ENCODE measurements at regions not wholly inside any gene's neighbourhood (a gene's known extent, or its start where the extent isn't known, plus 50 kb on each side); places are given as distances from the start of the nearest gene placed in this dataset.

DNA sequence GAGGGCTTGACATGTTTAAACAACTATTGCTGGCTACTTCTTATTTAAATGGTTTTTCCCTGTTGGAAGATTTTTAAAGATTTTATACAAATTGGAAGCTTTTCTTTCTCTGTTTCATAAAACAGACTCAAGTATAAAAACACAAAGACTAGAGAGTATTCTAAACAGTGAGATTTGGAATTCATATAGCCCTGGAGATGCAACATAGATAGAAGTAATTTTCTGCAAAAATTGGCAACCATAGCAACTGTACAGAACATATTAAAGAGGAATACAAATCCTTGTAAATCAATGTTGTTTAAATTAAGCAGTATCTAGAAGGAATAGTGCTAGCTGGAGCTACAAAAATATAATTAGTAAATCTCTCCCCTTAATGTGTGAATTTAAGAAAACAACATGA is 2612.9 kb upstream of the PCDH20 start:
- DNase-seq (ENCODE audit: low read depth, low spot score) (no peak), ATAC-seq (no peak)
- intact Hi-C loops (cut with micrococcal nuclease) = no loop called here
- ChIA-PET RAD21 (ENCODE audit: low non-redundant PET in 1 of 2, low total read pairs in 2 of 2, uncharacterized antibody in 2 of 2, unreplicated experiment in 2 of 2) (no interaction called here), CTCF (no interaction called here), POLR2A (no interaction called here)
- no TSS peak for BruUV-seq (replicated peaks)
- Histone ChIP-seq H3K27me3 (ENCODE audit: insufficient read depth, low read length) (no peaks in the 10 kb centered on the region), H4K20me1 (ENCODE audit: insufficient read depth) (no peaks in the 10 kb centered on the region), H3K4me3 (replicated peaks in 1 of 2; ENCODE audit: low read depth in 1 of 2, low read length in 2 of 2) (no peak overlapping the region), H3K36me3 (ENCODE audit: control insufficient read depth in 1 of 2, insufficient read depth in 2 of 2, low read length in 2 of 2) (no peaks in the 10 kb centered on the region), H2AFZ (ENCODE audit: low read depth, low read length, poor library complexity, severe bottlenecking) (no peak overlapping the region), H3K9me3 (ENCODE audit: control insufficient read depth in 1 of 2, insufficient read depth in 1 of 2, low read depth in 1 of 2, low read length in 2 of 2) (no peaks in the 10 kb centered on the region), H3K79me2 (ENCODE audit: insufficient read depth, low read length) (no peaks in the 10 kb centered on the region), H3K9ac (ENCODE audit: low read length) (no peak overlapping the region), H3K9me2 (ENCODE audit: insufficient read depth) (no peaks in the 10 kb centered on the region), H3K27ac (ENCODE audit: low read depth, low read length) (no peak overlapping the region), H3K4me1 (ENCODE audit: control insufficient read depth in 1 of 2, insufficient read depth in 2 of 2, low read length in 2 of 2) (no peaks in the 10 kb centered on the region), H3K4me2 (ENCODE audit: low read length) (no peak overlapping the region)
- TF ChIP-seq RAD21 (IDR thresholded peaks at IDR 0.05; ENCODE audit: low read depth) = no peak
- no peak for TF ChIP-seq EGR1 (IDR thresholded peaks at IDR 0.05; ENCODE audit: low read depth)
- TF ChIP-seq JUND (IDR thresholded peaks at IDR 0.05) = no peak
- TF ChIP-seq, protein P1, sequence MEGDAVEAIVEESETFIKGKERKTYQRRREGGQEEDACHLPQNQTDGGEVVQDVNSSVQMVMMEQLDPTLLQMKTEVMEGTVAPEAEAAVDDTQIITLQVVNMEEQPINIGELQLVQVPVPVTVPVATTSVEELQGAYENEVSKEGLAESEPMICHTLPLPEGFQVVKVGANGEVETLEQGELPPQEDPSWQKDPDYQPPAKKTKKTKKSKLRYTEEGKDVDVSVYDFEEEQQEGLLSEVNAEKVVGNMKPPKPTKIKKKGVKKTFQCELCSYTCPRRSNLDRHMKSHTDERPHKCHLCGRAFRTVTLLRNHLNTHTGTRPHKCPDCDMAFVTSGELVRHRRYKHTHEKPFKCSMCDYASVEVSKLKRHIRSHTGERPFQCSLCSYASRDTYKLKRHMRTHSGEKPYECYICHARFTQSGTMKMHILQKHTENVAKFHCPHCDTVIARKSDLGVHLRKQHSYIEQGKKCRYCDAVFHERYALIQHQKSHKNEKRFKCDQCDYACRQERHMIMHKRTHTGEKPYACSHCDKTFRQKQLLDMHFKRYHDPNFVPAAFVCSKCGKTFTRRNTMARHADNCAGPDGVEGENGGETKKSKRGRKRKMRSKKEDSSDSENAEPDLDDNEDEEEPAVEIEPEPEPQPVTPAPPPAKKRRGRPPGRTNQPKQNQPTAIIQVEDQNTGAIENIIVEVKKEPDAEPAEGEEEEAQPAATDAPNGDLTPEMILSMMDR (IDR thresholded peaks at IDR 0.05 in 2 of 3, conservative IDR thresholded peaks at IDR 0.05 in 1 of 3; ENCODE audit: borderline replicate concordance in 1 of 3, insufficient read depth in 1 of 3, low read depth in 2 of 3, low read length in 2 of 3) = no peak
- no peak for TF ChIP-seq SIN3A (IDR thresholded peaks at IDR 0.05; ENCODE audit: low read depth)
- no peak for TF ChIP-seq EZH2 (IDR thresholded peaks at IDR 0.05)
- TF ChIP-seq EZH2phosphoT487 (IDR thresholded peaks at IDR 0.05; ENCODE audit: borderline replicate concordance) = no peak
- TF ChIP-seq YY1 (IDR thresholded peaks at IDR 0.05; ENCODE audit: extremely low read depth, insufficient replicate concordance, low read depth, low read length) = no peak
- TF ChIP-seq, protein P2, sequence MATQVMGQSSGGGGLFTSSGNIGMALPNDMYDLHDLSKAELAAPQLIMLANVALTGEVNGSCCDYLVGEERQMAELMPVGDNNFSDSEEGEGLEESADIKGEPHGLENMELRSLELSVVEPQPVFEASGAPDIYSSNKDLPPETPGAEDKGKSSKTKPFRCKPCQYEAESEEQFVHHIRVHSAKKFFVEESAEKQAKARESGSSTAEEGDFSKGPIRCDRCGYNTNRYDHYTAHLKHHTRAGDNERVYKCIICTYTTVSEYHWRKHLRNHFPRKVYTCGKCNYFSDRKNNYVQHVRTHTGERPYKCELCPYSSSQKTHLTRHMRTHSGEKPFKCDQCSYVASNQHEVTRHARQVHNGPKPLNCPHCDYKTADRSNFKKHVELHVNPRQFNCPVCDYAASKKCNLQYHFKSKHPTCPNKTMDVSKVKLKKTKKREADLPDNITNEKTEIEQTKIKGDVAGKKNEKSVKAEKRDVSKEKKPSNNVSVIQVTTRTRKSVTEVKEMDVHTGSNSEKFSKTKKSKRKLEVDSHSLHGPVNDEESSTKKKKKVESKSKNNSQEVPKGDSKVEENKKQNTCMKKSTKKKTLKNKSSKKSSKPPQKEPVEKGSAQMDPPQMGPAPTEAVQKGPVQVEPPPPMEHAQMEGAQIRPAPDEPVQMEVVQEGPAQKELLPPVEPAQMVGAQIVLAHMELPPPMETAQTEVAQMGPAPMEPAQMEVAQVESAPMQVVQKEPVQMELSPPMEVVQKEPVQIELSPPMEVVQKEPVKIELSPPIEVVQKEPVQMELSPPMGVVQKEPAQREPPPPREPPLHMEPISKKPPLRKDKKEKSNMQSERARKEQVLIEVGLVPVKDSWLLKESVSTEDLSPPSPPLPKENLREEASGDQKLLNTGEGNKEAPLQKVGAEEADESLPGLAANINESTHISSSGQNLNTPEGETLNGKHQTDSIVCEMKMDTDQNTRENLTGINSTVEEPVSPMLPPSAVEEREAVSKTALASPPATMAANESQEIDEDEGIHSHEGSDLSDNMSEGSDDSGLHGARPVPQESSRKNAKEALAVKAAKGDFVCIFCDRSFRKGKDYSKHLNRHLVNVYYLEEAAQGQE (IDR thresholded peaks at IDR 0.05; ENCODE audit: low read depth) = no peak
- TF ChIP-seq, protein P3, sequence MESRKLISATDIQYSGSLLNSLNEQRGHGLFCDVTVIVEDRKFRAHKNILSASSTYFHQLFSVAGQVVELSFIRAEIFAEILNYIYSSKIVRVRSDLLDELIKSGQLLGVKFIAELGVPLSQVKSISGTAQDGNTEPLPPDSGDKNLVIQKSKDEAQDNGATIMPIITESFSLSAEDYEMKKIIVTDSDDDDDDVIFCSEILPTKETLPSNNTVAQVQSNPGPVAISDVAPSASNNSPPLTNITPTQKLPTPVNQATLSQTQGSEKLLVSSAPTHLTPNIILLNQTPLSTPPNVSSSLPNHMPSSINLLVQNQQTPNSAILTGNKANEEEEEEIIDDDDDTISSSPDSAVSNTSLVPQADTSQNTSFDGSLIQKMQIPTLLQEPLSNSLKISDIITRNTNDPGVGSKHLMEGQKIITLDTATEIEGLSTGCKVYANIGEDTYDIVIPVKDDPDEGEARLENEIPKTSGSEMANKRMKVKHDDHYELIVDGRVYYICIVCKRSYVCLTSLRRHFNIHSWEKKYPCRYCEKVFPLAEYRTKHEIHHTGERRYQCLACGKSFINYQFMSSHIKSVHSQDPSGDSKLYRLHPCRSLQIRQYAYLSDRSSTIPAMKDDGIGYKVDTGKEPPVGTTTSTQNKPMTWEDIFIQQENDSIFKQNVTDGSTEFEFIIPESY (IDR thresholded peaks at IDR 0.05; ENCODE audit: extremely low read depth, insufficient replicate concordance, low read length) = no peak
- no peak for TF ChIP-seq SRF (IDR thresholded peaks at IDR 0.05; ENCODE audit: low read depth)
- TF ChIP-seq ELF1 (IDR thresholded peaks at IDR 0.05; ENCODE audit: borderline replicate concordance, low read depth) = no peak
- no peak for TF ChIP-seq SP1 (IDR thresholded peaks at IDR 0.05; ENCODE audit: low read depth)
- TF ChIP-seq, protein P4, sequence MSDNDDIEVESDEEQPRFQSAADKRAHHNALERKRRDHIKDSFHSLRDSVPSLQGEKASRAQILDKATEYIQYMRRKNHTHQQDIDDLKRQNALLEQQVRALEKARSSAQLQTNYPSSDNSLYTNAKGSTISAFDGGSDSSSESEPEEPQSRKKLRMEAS (IDR thresholded peaks at IDR 0.05) = no peak
- TF ChIP-seq POLR2AphosphoS5 (IDR thresholded peaks at IDR 0.05; ENCODE audit: low read depth, low read length) = no peak
- TF ChIP-seq TCF7L2 (IDR thresholded peaks at IDR 0.05; ENCODE audit: borderline replicate concordance, extremely low read depth, insufficient read depth, insufficient read length) = no peak
- TF ChIP-seq FOSL1 (IDR thresholded peaks at IDR 0.05; ENCODE audit: low read depth) = no peak
- TF ChIP-seq CBX3 (IDR thresholded peaks at IDR 0.05; ENCODE audit: low read depth) = no peak

Measured in HCT116 (cell line).